Endothelial cell of umbilical vein (primary cell): ENCODE measurements at regions not wholly inside any gene's neighbourhood (a gene's known extent, or its start where the extent isn't known, plus 50 kb on each side); places are given as distances from the start of the nearest gene placed in this dataset.

Experiments
- BruUV-seq: library from RNA; stranded (reverse); fragments of 400-500 nt; replicated peaks from 2 replicates; lab custom pipeline; 2021; lab: Mats Ljungman, UMichigan
- CTCF ChIA-PET: fragments of 300-600, 350-600 bp; sonication (Branson Sonifier 250); formaldehyde crosslinking; loops from one replicate; lab custom pipeline; 2021; ENCODE audit warnings: antibody characterized with exemption, inconsistent platforms; lab: Charles Lee
- POLR2A ChIA-PET: fragments of 300-600, 350-600 bp; sonication (Branson Sonifier 250); formaldehyde crosslinking; loops from one replicate; lab custom pipeline; 2021; ENCODE audit warnings: antibody characterized with exemption, inconsistent platforms; lab: Charles Lee
- DNase-seq: peaks from one replicate; pipeline ENCODE4 v3.0.0-alpha.2; 2011; ENCODE audit warnings: low read depth, low spot score
- FAIRE-seq: peaks from 2 replicates; lab custom pipeline; 2011; peaks lifted over from hg19 to GRCh38; lab: Jason Lieb, UNC
- H2AFZ ChIP-seq: 2 replicates; pipeline ENCODE4 v1.6.0; 2012; ENCODE audit warnings: low read depth, low read length, control low read depth, inconsistent platforms
- H3K27ac ChIP-seq: 2 replicates; pipeline ENCODE4 v1.5.1; 2011; ENCODE audit warnings: low read depth, mild to moderate bottlenecking, control low read depth, low read length, moderate library complexity; ENCODE audit not compliant: insufficient read depth
- H3K27me3 ChIP-seq, 2 experiments: 2 replicates each; pipeline versions ENCODE4 v1.6.0 to v1.6.1; 2011; ENCODE audit warnings: low read length in 2 of 2, mixed read lengths in 1 of 2; ENCODE audit not compliant: control insufficient read depth in 2 of 2, insufficient read depth in 2 of 2
- H3K36me3 ChIP-seq, 2 experiments: 2 replicates in 1 of 2; 3 replicates in 1 of 2; pipeline ENCODE4 v1.5.1; 2011; ENCODE audit warnings: low read length in 2 of 2, mild to moderate bottlenecking in 1 of 2, moderate library complexity in 1 of 2; ENCODE audit not compliant: control insufficient read depth in 2 of 2, insufficient read depth in 2 of 2; ENCODE audit errors: extremely low read depth in 1 of 2
- H3K4me1 ChIP-seq: 3 replicates; pipeline ENCODE4 v1.5.1; 2011; ENCODE audit warnings: mild to moderate bottlenecking, low read length; ENCODE audit not compliant: control insufficient read depth, insufficient read depth; ENCODE audit errors: extremely low read depth
- H3K4me2 ChIP-seq: 2 replicates; pipeline ENCODE4 v1.6.1; 2011; ENCODE audit warnings: low read length, control low read depth, mixed read lengths; ENCODE audit not compliant: insufficient read depth
- H3K4me3 ChIP-seq, 3 experiments: fragments of 200-600 bp in 1 of 3; sonication (generic), shearing (Covaris generic) in 1 of 3; replicated peaks in 1 of 3; 2 replicates each; pipeline ENCODE4 v1.5.1; 2011 to 2016; ENCODE audit warnings: control low read depth in 3 of 3, low read length in 3 of 3, mild to moderate bottlenecking in 2 of 3, inconsistent platforms in 1 of 3, low read depth in 1 of 3, moderate library complexity in 1 of 3; ENCODE audit not compliant: insufficient read depth in 1 of 3
- H3K79me2 ChIP-seq: 2 replicates; pipeline ENCODE4 v1.6.0; 2012; ENCODE audit warnings: low read length, inconsistent platforms; ENCODE audit not compliant: control insufficient read depth, insufficient read depth
- H3K9ac ChIP-seq: replicated peaks from 2 replicates; pipeline ENCODE3; 2011; ENCODE audit warnings: low read length, control low read depth; ENCODE audit not compliant: insufficient read depth; ENCODE audit errors: extremely low read depth
- H3K9me1 ChIP-seq: replicated peaks from 3 replicates; pipeline ENCODE4 v1.6.0; 2011; ENCODE audit warnings: mild to moderate bottlenecking, low read length; ENCODE audit not compliant: control insufficient read depth, insufficient read depth; ENCODE audit errors: extremely low read depth
- H3K9me3 ChIP-seq: replicated peaks from 2 replicates; pipeline ENCODE4 v1.5.1; 2012; ENCODE audit warnings: low read length, inconsistent platforms; ENCODE audit not compliant: control insufficient read depth, insufficient read depth
- H4K20me1 ChIP-seq: replicated peaks from 2 replicates; pipeline ENCODE3; 2011; ENCODE audit warnings: mild to moderate bottlenecking, low read length; ENCODE audit not compliant: control insufficient read depth, insufficient read depth; ENCODE audit errors: extremely low read depth
- CTCF ChIP-seq, 2 donors: IDR thresholded peaks; 1 replicate in 1 of 2; 2 replicates in 1 of 2; pipeline ENCODE4 v1.5.1; 2011; ENCODE audit warnings: low read length in 2 of 2, mild to moderate bottlenecking in 2 of 2, moderate library complexity in 2 of 2, control low read depth in 1 of 2, inconsistent platforms in 1 of 2, low read depth in 1 of 2; ENCODE audit not compliant: insufficient read depth in 1 of 2; ENCODE audit errors: extremely low read depth in 1 of 2
- FOS ChIP-seq: IDR thresholded peaks from 2 replicates; pipeline ENCODE4 v1.6.1; 2011; ENCODE audit warnings: mild to moderate bottlenecking, low read length, moderate library complexity, borderline replicate concordance; ENCODE audit not compliant: insufficient read depth
- MYC ChIP-seq: IDR thresholded peaks from one replicate; pipeline ENCODE4 v1.6.1; 2011; ENCODE audit warnings: mild to moderate bottlenecking, low read depth, low read length
- dilution Hi-C: fragments of 300-500 bp; cut with MboI; formaldehyde crosslinking; loops from one replicate; pipeline ENCODE4 v1.15.0; 2019; ENCODE audit warnings: low sequenced_read_pairs; ENCODE audit not compliant: extremely low pct_ligation_motif_present
- intact Hi-C: fragments of 100-400 bp; cut with micrococcal nuclease; formaldehyde crosslinking; loops from one replicate; pipeline ENCODE4 v1.10.0; 2022
- TF ChIP-seq, protein P1 (sequence below): IDR thresholded peaks from 2 replicates; pipeline ENCODE4 v1.6.1; 2011; ENCODE audit not compliant: insufficient read depth, insufficient read length

- H3K4me3 ChIP-seq = no peak overlapping the region
- H2AFZ ChIP-seq = no peak overlapping the region
- no peak overlapping the region for H3K4me2 ChIP-seq
- ChIA-PET POLR2A (no interaction called here), CTCF (no interaction called here)
- H3K27me3 ChIP-seq = no peaks in the 10 kb centered on the region
- no peak overlapping the region for H3K27ac ChIP-seq
- dilution Hi-C loops = no loop called here
- H3K36me3 ChIP-seq = no peaks in the 10 kb centered on the region
- no peaks in the 10 kb centered on the region for H3K4me1 ChIP-seq
- TF ChIP-seq CTCF (IDR thresholded peaks at IDR 0.05; ENCODE audit: extremely low read depth in 1 of 2, insufficient read depth in 1 of 2, low read depth in 1 of 2, low read length in 2 of 2) (no peak), MYC (no peak), FOS (no peak)
- H3K9ac ChIP-seq = no peak overlapping the region
- no peaks in the 10 kb centered on the region for H4K20me1 ChIP-seq
- intact Hi-C loops = no loop called here
- peaks cover 1% of the 10 kb centered on the region for H3K9me3 ChIP-seq
- DNase-seq = no peak
- H3K79me2 ChIP-seq = no peaks in the 10 kb centered on the region
- no TSS peak for BruUV-seq
- no peaks in the 10 kb centered on the region for H3K9me1 ChIP-seq
- FAIRE-seq = no peak
Measured at GRCh38 chr11:134685793-134686380, 273.8 kb upstream of the B3GAT1 start.

- Histone ChIP-seq H3K9me1 (no peaks in the 10 kb centered on the region), H3K4me2 (no peak overlapping the region), H3K79me2 (no peaks in the 10 kb centered on the region), H3K27ac (no peak overlapping the region), H4K20me1 (no peaks in the 10 kb centered on the region), H3K36me3 (no peaks in the 10 kb centered on the region), H3K9me3 (peaks cover 1% of the 10 kb centered on the region), H2AFZ (no peak overlapping the region), H3K4me3 (no peak overlapping the region), H3K4me1 (no peaks in the 10 kb centered on the region), H3K27me3 (no peaks in the 10 kb centered on the region), H3K9ac (no peak overlapping the region)
- CTCF ChIA-PET = no interaction called here
- FAIRE-seq = no peak
- POLR2A ChIA-PET = no interaction called here
- DNase-seq = no peak
- intact Hi-C loops (no loop called here), dilution Hi-C loops (no loop called here)
- BruUV-seq = no TSS peak
- no peak for TF ChIP-seq MYC
- TF ChIP-seq, protein P1, sequence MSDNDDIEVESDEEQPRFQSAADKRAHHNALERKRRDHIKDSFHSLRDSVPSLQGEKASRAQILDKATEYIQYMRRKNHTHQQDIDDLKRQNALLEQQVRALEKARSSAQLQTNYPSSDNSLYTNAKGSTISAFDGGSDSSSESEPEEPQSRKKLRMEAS = no peak
Measured at GRCh38 chr11:134684576-134684975, 272.5 kb upstream of the B3GAT1 start.
